Ishikawa (cell line): ENCODE measurements at regions not wholly inside any gene's neighbourhood (a gene's known extent, or its start where the extent isn't known, plus 50 kb on each side); places are given as distances from the start of the nearest gene placed in this dataset.

Source experiments
- CEBPB ChIP-seq: IDR thresholded peaks from 2 replicates; pipeline ENCODE4 v1.6.1; 2012
- FOXM1 ChIP-seq: IDR thresholded peaks from 2 replicates; pipeline ENCODE4 v1.6.1; 2012; ENCODE audit warnings: low read depth, borderline replicate concordance
- RAD21 ChIP-seq: IDR thresholded peaks from 2 replicates; pipeline ENCODE4 v1.6.1; 2012; ENCODE audit warnings: low read depth
- TF ChIP-seq, protein P1 (sequence below): IDR thresholded peaks from 2 replicates; pipeline ENCODE4 v1.6.1; 2012

DNA sequence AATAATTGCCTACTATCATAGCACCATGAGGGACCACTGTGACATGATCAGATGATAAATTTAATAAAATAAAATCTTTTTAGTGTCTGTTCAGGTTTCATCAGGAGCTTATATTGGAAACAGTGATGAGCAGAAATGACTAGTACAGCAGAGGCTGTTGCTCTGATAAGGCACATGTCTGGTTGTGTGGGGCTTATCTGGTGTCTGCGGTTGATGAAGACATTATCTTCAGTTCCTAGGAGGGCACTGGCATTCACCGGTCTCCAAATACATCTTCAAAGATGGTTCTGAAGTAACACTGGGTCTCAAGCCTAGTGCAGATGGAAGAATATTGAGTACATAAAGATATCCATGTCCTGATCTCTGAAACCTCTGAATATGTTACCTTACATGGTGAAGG lies 125.3 kb downstream of the SUCNR1 start:
- TF ChIP-seq FOXM1 (no peak), RAD21 (no peak), CEBPB (no peak)
- TF ChIP-seq, protein P1, sequence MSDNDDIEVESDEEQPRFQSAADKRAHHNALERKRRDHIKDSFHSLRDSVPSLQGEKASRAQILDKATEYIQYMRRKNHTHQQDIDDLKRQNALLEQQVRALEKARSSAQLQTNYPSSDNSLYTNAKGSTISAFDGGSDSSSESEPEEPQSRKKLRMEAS = no peak
